Islet of Langerhans (tissue), 1 donor: ENCODE measurements at regions not wholly inside any gene's neighbourhood (a gene's known extent, or its start where the extent isn't known, plus 50 kb on each side); places are given as distances from the start of the nearest gene placed in this dataset.

ENCODE experiments used
- FAIRE-seq: peaks from one replicate; lab custom pipeline; 2011; peaks lifted over from hg19 to GRCh38; lab: Jason Lieb, UNC

- FAIRE-seq = no peak
These were observed 79.1 kb downstream of the ZNF365 start for GRCh38 chr10:62453274-62453673.

GRCh38 chr10:62454687-62455397 lies 80.7 kb downstream of the ZNF365 start:
- no peak for FAIRE-seq

- FAIRE-seq = no peak
These were observed 82.5 kb downstream of the ZNF365 start for GRCh38 chr10:62456611-62457101.

- FAIRE-seq = no peak
These were observed 83.0 kb downstream of the ZNF365 start for GRCh38 chr10:62457196-62457595.

GRCh38 chr10:62457598-62457997 lies 83.4 kb downstream of the ZNF365 start:
- FAIRE-seq = no peak

GRCh38 chr10:62459072-62459471 lies 84.9 kb downstream of the ZNF365 start:
- FAIRE-seq = no peak

- no peak for FAIRE-seq
These were observed 85.3 kb downstream of the ZNF365 start for GRCh38 chr10:62459500-62459899.

- no peak for FAIRE-seq
These were observed 86.2 kb downstream of the ZNF365 start for GRCh38 chr10:62460393-62460792.

GRCh38 chr10:62461120-62461519 lies 87.0 kb downstream of the ZNF365 start:
- no peak for FAIRE-seq

- FAIRE-seq = no peak
These were observed 88.3 kb downstream of the ZNF365 start for GRCh38 chr10:62462461-62462860.

GRCh38 chr10:62463364-62463763 lies 89.2 kb downstream of the ZNF365 start:
- FAIRE-seq = no peak

- FAIRE-seq = no peak
These were observed 90.1 kb downstream of the ZNF365 start for GRCh38 chr10:62464308-62464707.

- FAIRE-seq = no peak
These were observed 92.4 kb downstream of the ZNF365 start for GRCh38 chr10:62466590-62466989.

GRCh38 chr10:62467527-62467926 lies 93.4 kb downstream of the ZNF365 start:
- no peak for FAIRE-seq

GRCh38 chr10:62471711-62472110 lies 97.5 kb downstream of the ZNF365 start:
- FAIRE-seq = no peak

GRCh38 chr10:62473241-62473640 lies 99.1 kb downstream of the ZNF365 start:
- FAIRE-seq = no peak

GRCh38 chr10:62475551-62475950 lies 101.4 kb downstream of the ZNF365 start:
- no peak for FAIRE-seq

- no peak for FAIRE-seq
These were observed 105.4 kb downstream of the ZNF365 start for GRCh38 chr10:62479523-62479922.

- no peak for FAIRE-seq
These were observed 106.0 kb downstream of the ZNF365 start for GRCh38 chr10:62480196-62480595.

- FAIRE-seq = no peak
These were observed 108.4 kb downstream of the ZNF365 start for GRCh38 chr10:62482581-62482980.

- no peak for FAIRE-seq
These were observed 117.4 kb downstream of the ZNF365 start for GRCh38 chr10:62491597-62491996.

- peak; percentile 94 for FAIRE-seq
These were observed 118.1 kb downstream of the ZNF365 start for GRCh38 chr10:62492012-62492869.

GRCh38 chr10:62492870-62493180 lies 118.7 kb downstream of the ZNF365 start:
- FAIRE-seq = no peak

GRCh38 chr10:62496925-62497324 lies 122.8 kb downstream of the ZNF365 start:
- no peak for FAIRE-seq
